Neuronal stem cell (in vitro differentiated cells): ENCODE measurements at regions not wholly inside any gene's neighbourhood (a gene's known extent, or its start where the extent isn't known, plus 50 kb on each side); places are given as distances from the start of the nearest gene placed in this dataset.
A peak's percentile ranks its signal among the peaks of the same experiment; 100 is the strongest.

Experiments
- DNase-seq: peaks from one replicate; pipeline ENCODE4 v3.0.0-alpha.2; 2013; ENCODE audit warnings: low spot score
- H2AFZ ChIP-seq: one replicate; pipeline ENCODE4 v1.6.1; 2013; ENCODE audit warnings: mild to moderate bottlenecking, low read length, inconsistent platforms
- H2AK5ac ChIP-seq: 2 replicates; pipeline ENCODE4 v1.6.1; 2013; ENCODE audit warnings: low read depth, mild to moderate bottlenecking, inconsistent platforms, low read length, moderate library complexity, mixed read lengths
- H2BK120ac ChIP-seq: 2 replicates; pipeline ENCODE4 v1.6.1; 2013; ENCODE audit warnings: low read depth, mild to moderate bottlenecking, inconsistent platforms, low read length, moderate library complexity, mixed read lengths
- H2BK12ac ChIP-seq: one replicate; pipeline ENCODE4 v1.6.1; 2013; ENCODE audit warnings: low read length, inconsistent platforms
- H2BK15ac ChIP-seq: 2 replicates; pipeline ENCODE4 v1.6.1; 2013; ENCODE audit warnings: mild to moderate bottlenecking, low read length, inconsistent platforms, mixed read lengths
- H2BK5ac ChIP-seq: one replicate; pipeline ENCODE4 v1.6.1; 2013; ENCODE audit warnings: inconsistent platforms, mild to moderate bottlenecking, low read length, moderate library complexity
- H3K14ac ChIP-seq: one replicate; pipeline ENCODE4 v1.6.1; 2013; ENCODE audit warnings: low read length, inconsistent platforms
- H3K18ac ChIP-seq: 2 replicates; pipeline ENCODE4 v1.6.1; 2013; ENCODE audit warnings: low read length, inconsistent platforms
- H3K23ac ChIP-seq: 2 replicates; pipeline ENCODE4 v1.6.1; 2013; ENCODE audit warnings: low read depth, mild to moderate bottlenecking, mixed read lengths, low read length, inconsistent platforms; ENCODE audit not compliant: poor library complexity
- H3K27ac ChIP-seq: replicated peaks from 3 replicates; pipeline ENCODE4 v1.5.1; 2013; ENCODE audit warnings: low read length, inconsistent platforms
- H3K27me3 ChIP-seq, 3 experiments: 2 replicates each; pipeline ENCODE4 v1.6.1; 2013; ENCODE audit warnings: low read length in 3 of 3, mild to moderate bottlenecking in 2 of 3, inconsistent platforms in 1 of 3, low read depth in 1 of 3, mixed read lengths in 1 of 3, moderate library complexity in 1 of 3; ENCODE audit not compliant: control insufficient read depth in 3 of 3, insufficient read depth in 3 of 3
- H3K36me3 ChIP-seq, 2 donors: replicated peaks in 1 of 2; 2 replicates each; pipeline ENCODE4 v1.6.1; 2013; ENCODE audit warnings: low read length in 2 of 2; ENCODE audit not compliant: control insufficient read depth in 2 of 2, insufficient read depth in 2 of 2
- H3K4ac ChIP-seq: 2 replicates; pipeline ENCODE4 v1.6.1; 2013; ENCODE audit warnings: inconsistent platforms, mild to moderate bottlenecking, low read length, moderate library complexity
- H3K4me1 ChIP-seq, 2 donors: 1 replicate in 1 of 2; 2 replicates in 1 of 2; pipeline ENCODE4 v1.6.1; 2013; ENCODE audit warnings: low read length in 2 of 2, low read depth in 1 of 2; ENCODE audit not compliant: control insufficient read depth in 2 of 2, insufficient read depth in 1 of 2
- H3K4me2 ChIP-seq: one replicate; pipeline ENCODE4 v1.6.1; 2013; ENCODE audit warnings: mild to moderate bottlenecking, low read length, inconsistent platforms; ENCODE audit not compliant: insufficient read depth, poor library complexity, severe bottlenecking
- H3K4me3 ChIP-seq, 2 donors: 2 replicates each; pipeline ENCODE4 v1.5.1; 2013; ENCODE audit warnings: low read length in 2 of 2, mild to moderate bottlenecking in 2 of 2, inconsistent platforms in 1 of 2, moderate library complexity in 1 of 2
- H3K79me1 ChIP-seq: one replicate; pipeline ENCODE4 v1.6.1; 2013; ENCODE audit warnings: low read depth, mild to moderate bottlenecking, inconsistent platforms, low read length, moderate library complexity
- H3K9ac ChIP-seq: one replicate; pipeline ENCODE4 v1.6.1; 2013; ENCODE audit warnings: mild to moderate bottlenecking, low read depth, low read length, inconsistent platforms; ENCODE audit not compliant: poor library complexity
- H3K9me3 ChIP-seq, 2 donors: replicated peaks in 1 of 2; 2 replicates each; pipeline versions ENCODE3 to v1.6.1; 2013; ENCODE audit warnings: low read length in 2 of 2, mild to moderate bottlenecking in 2 of 2, inconsistent platforms in 1 of 2, low read depth in 1 of 2, mixed read lengths in 1 of 2, moderate library complexity in 1 of 2; ENCODE audit not compliant: control insufficient read depth in 2 of 2, insufficient read depth in 1 of 2
- H4K8ac ChIP-seq: one replicate; pipeline ENCODE4 v1.6.1; 2013; ENCODE audit warnings: low read depth, mild to moderate bottlenecking, inconsistent platforms, low read length, moderate library complexity
- H4K91ac ChIP-seq: one replicate; pipeline ENCODE4 v1.6.1; 2013; ENCODE audit warnings: low read length, low read depth, mild to moderate bottlenecking, inconsistent platforms; ENCODE audit not compliant: poor library complexity
- WGBS, 2 donors: extraction: QIAGEN DNeasy Blood & Tissue Kit; methylation state at CpG; one replicate each; pipeline ENCODE4 v1.1.7; 2013; ENCODE audit warnings: missing lambda C conversion rate in 2 of 2, mixed read lengths in 1 of 2; ENCODE audit not compliant: insufficient read length in 2 of 2, insufficient replicate concordance in 1 of 2; ENCODE audit errors: extremely low coverage in 2 of 2; 5-methylcytosine and 5-hydroxymethylcytosine counted together

- H3K4me1 ChIP-seq: peaks cover 4 to 7% of the 10 kb centered on the region in 2 donors
- WGBS, 2 donors: no CpG with 5 or more reads among the region's 9 CpGs
- H2BK120ac ChIP-seq: no peak overlapping the region
These were observed 100.1 kb upstream of the KLF3 start for GRCh38 chr4:38563707-38564495.

GRCh38 chr4:38565271-38566199 is 98.5 kb upstream of the KLF3 start:
- H2BK5ac ChIP-seq: no peak overlapping the region
- WGBS, 2 donors: 100% methylated on average over 1 of the region's 12 CpGs; no CpG with 5 or more reads in 1 of the 2 donors

More at GRCh38 chr4:38563707-38564495, 100.1 kb upstream of the KLF3 start:
- no peak overlapping the region for H4K91ac ChIP-seq
- no peaks in the 10 kb centered on the region for H3K9me3 ChIP-seq
- H3K4ac ChIP-seq: no peak overlapping the region
- H3K36me3 ChIP-seq: no peaks in the 10 kb centered on the region
- no peak overlapping the region for H2BK15ac ChIP-seq
- H3K27me3 ChIP-seq: no peaks in the 10 kb centered on the region
- H3K79me1 ChIP-seq: no peaks in the 10 kb centered on the region
- no peak overlapping the region for H3K9ac ChIP-seq
- DNase-seq: no peak
- H2BK5ac ChIP-seq: no peak overlapping the region
- H3K27ac ChIP-seq: no peak overlapping the region
- H2BK12ac ChIP-seq: no peak overlapping the region
- no peak overlapping the region for H3K4me3 ChIP-seq
- H3K4me2 ChIP-seq: no peak overlapping the region
- peak overlapping the region; percentile 58 for H3K18ac ChIP-seq
- no peak overlapping the region for H2AK5ac ChIP-seq
- no peak overlapping the region for H2AFZ ChIP-seq
- no peak overlapping the region for H3K23ac ChIP-seq
- H3K14ac ChIP-seq: no peak overlapping the region
- H4K8ac ChIP-seq: no peak overlapping the region

GRCh38 chr4:38566806-38567398 is 97.1 kb upstream of the KLF3 start:
- H3K18ac ChIP-seq: no peak overlapping the region
- H3K9me3 ChIP-seq: no peaks in the 10 kb centered on the region
- no peak overlapping the region for H3K27ac ChIP-seq
- WGBS, 2 donors: no CpG with 5 or more reads among the region's 4 CpGs
- no peak overlapping the region for H3K9ac ChIP-seq
- no peak overlapping the region for H3K4me2 ChIP-seq
- no peak overlapping the region for H3K23ac ChIP-seq
- no peak overlapping the region for H2AK5ac ChIP-seq
- DNase-seq: no peak
- H2BK5ac ChIP-seq: no peak overlapping the region
- H3K27me3 ChIP-seq: no peaks in the 10 kb centered on the region
- H3K4me3 ChIP-seq: no peak overlapping the region
- peaks cover 3 to 4% of the 10 kb centered on the region in 2 donors for H3K4me1 ChIP-seq
- H2BK12ac ChIP-seq: no peak overlapping the region
- H3K36me3 ChIP-seq: no peaks in the 10 kb centered on the region
- no peaks in the 10 kb centered on the region for H3K79me1 ChIP-seq
- H2BK120ac ChIP-seq: no peak overlapping the region
- no peak overlapping the region for H2BK15ac ChIP-seq
- H3K4ac ChIP-seq: no peak overlapping the region
- no peak overlapping the region for H3K14ac ChIP-seq
- no peak overlapping the region for H4K8ac ChIP-seq
- H4K91ac ChIP-seq: no peak overlapping the region
- no peak overlapping the region for H2AFZ ChIP-seq

More at GRCh38 chr4:38565271-38566199, 98.5 kb upstream of the KLF3 start:
- Histone ChIP-seq H3K79me1 (no peaks in the 10 kb centered on the region), H2BK12ac (no peak overlapping the region), H3K4me2 (no peak overlapping the region), H3K36me3 (no peaks in the 10 kb centered on the region), H2AK5ac (no peak overlapping the region), H3K4me3 (no peak overlapping the region), H4K8ac (no peak overlapping the region), H3K4me1 (peaks cover 3 to 4% of the 10 kb centered on the region in 2 donors), H2BK15ac (no peak overlapping the region), H3K18ac (no peak overlapping the region), H3K23ac (no peak overlapping the region), H2BK120ac (no peak overlapping the region), H3K27me3 (no peaks in the 10 kb centered on the region), H3K9me3 (no peaks in the 10 kb centered on the region), H4K91ac (no peak overlapping the region), H3K4ac (no peak overlapping the region), H3K27ac (no peak overlapping the region), H2AFZ (no peak overlapping the region), H3K14ac (no peak overlapping the region), H3K9ac (no peak overlapping the region)
- no peak for DNase-seq
